ENCODE measurements at regions not wholly inside any gene's neighbourhood (a gene's known extent, or its start where the extent isn't known, plus 50 kb on each side); places are given as distances from the start of the nearest gene placed in this dataset.
A peak's percentile ranks its signal among the peaks of the same experiment; 100 is the strongest.

DNA sequence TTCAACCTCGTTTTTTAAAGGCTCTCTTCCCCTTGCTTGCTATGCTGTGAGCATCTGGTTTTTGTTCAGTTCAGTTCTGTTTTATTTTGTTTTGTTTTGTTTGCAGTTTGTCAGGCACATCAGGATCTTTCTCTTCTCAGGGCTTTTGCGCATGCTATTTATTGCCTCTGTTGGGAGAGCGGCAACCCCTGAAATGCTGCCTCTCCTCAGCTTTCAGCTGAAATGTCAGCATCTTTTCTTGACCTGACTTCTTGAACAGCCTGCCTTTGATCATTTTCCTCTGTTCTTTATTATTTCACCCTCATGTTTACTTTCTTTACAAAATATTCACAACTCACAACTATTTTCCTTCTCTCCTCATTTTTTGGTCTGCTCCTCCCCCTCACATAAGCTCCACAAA lies 50.4 kb upstream of the RC3H1 start:
- Histone ChIP-seq H3K4me3 (no peak overlapping the region), H3K9ac (no peak overlapping the region), H3K4me2 (no peak overlapping the region), H4K20me1 (ENCODE audit: low read depth) (no peaks in the 10 kb centered on the region), H3F3A (ENCODE audit: low read depth) (peaks cover 2% of the 10 kb centered on the region), H3K79me2 (ENCODE audit: low read depth) (no peaks in the 10 kb centered on the region), H3K27ac (no peak overlapping the region), H3K9me3 (ENCODE audit: low read depth) (no peaks in the 10 kb centered on the region), H3K4me1 (peaks cover 6% of the 10 kb centered on the region), H2AFZ (replicated peaks) (peak overlapping the region; percentile 38), H3K36me3 (no peaks in the 10 kb centered on the region), H3K27me3 (no peaks in the 10 kb centered on the region)
- Mint-ChIP-seq H3K4me3 (no peak overlapping the region), H3K36me3 (no peaks in the 10 kb centered on the region), H3K27me3 (ENCODE audit: insufficient read depth, low read depth) (no peaks in the 10 kb centered on the region), H3K27ac (no peak overlapping the region), H3K9me3 (no peaks in the 10 kb centered on the region), H3K4me1 (peaks cover 14% of the 10 kb centered on the region)
- no peak for DNase-seq (ENCODE audit: low spot score)
- TF ChIP-seq EZH2 (IDR thresholded peaks at IDR 0.05), result no peak
- TF ChIP-seq, protein P1, sequence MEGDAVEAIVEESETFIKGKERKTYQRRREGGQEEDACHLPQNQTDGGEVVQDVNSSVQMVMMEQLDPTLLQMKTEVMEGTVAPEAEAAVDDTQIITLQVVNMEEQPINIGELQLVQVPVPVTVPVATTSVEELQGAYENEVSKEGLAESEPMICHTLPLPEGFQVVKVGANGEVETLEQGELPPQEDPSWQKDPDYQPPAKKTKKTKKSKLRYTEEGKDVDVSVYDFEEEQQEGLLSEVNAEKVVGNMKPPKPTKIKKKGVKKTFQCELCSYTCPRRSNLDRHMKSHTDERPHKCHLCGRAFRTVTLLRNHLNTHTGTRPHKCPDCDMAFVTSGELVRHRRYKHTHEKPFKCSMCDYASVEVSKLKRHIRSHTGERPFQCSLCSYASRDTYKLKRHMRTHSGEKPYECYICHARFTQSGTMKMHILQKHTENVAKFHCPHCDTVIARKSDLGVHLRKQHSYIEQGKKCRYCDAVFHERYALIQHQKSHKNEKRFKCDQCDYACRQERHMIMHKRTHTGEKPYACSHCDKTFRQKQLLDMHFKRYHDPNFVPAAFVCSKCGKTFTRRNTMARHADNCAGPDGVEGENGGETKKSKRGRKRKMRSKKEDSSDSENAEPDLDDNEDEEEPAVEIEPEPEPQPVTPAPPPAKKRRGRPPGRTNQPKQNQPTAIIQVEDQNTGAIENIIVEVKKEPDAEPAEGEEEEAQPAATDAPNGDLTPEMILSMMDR (IDR thresholded peaks at IDR 0.05), result no peak
- TF ChIP-seq EZH2phosphoT487 (IDR thresholded peaks at IDR 0.05), result no peak
